ENCODE measurements at regions not wholly inside any gene's neighbourhood (a gene's known extent, or its start where the extent isn't known, plus 50 kb on each side); places are given as distances from the start of the nearest gene placed in this dataset.

DNA sequence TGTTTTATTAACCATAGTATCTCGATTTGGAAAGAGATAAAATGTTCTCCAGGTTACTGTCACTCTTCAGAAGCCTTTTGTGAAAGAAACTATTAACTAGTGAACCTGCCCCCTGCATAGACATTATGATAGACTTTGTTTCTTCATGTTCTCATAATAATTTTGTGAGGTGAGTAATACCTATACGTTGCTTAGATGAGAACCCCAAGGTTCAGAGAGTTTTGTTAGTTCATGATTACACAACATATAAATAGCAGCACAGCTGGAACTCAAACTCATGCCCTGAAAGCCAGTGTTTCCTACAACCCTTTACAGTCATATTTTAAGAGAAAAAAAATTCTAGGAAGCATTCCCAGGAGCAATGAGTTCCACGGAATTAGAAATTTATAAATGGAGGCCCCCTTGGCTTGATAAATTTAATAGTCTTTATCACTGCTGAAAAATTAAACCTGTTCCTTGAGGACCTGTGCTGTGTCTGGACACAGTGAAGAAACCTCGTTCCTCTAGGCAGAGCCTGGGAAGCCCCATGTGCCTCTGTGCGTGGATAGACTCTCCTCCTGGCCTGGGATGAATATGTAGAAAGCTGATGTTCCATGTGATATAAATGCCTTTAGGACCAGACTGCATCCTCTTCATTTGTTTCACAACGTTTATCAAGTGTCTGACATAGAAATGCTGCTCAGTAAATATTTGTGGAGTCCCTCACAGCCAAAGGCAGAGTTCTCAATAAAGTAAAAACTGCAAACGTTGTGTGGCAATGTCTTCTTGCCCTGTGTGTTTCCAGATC, 1257.0 kb upstream of the GYPC start:
- no peak for TF ChIP-seq ZNF622 (IDR thresholded peaks at IDR 0.05)
- peak in 1 of 2 experiments; percentile 22; a peak in 1 of 4 replicates for TF ChIP-seq EP300 (IDR thresholded peaks at IDR 0.05; ENCODE audit: borderline replicate concordance in 1 of 2, control insufficient read depth in 1 of 2, low read depth in 2 of 2, low read length in 2 of 2)
- no peak for TF ChIP-seq STAT1 (conservative IDR thresholded peaks at IDR 0.05)
- TF ChIP-seq CBX5 (IDR thresholded peaks at IDR 0.05; ENCODE audit: low read depth) = no peak

All from GM12878 (cell line).